WERI-Rb-1 (cell line): ENCODE measurements at regions not wholly inside any gene's neighbourhood (a gene's known extent, or its start where the extent isn't known, plus 50 kb on each side); places are given as distances from the start of the nearest gene placed in this dataset.

Experiments
- DNase-seq: peaks from one replicate; pipeline ENCODE4 v3.0.0-alpha.2; 2020
- H3K27ac ChIP-seq: fragments of 250-450 bp; sonication (Bioruptor Pico); 2 replicates; pipeline ENCODE4 v1.5.1; 2020; ENCODE audit warnings: mild to moderate bottlenecking, moderate library complexity
- H3K27me3 ChIP-seq: fragments of 250-450 bp; sonication (Bioruptor Pico); 2 replicates; pipeline ENCODE4 v1.5.1; 2021; ENCODE audit warnings: mild to moderate bottlenecking, low read depth, moderate library complexity; ENCODE audit not compliant: insufficient read depth, severe bottlenecking
- H3K36me3 ChIP-seq: fragments of 250-450 bp; sonication (Bioruptor Pico); 2 replicates; pipeline ENCODE4 v1.5.1; 2020; ENCODE audit warnings: mild to moderate bottlenecking, moderate library complexity
- H3K4me3 ChIP-seq: 2 replicates; pipeline ENCODE4 v1.5.1; 2011; ENCODE audit warnings: low read depth, mild to moderate bottlenecking, control low read depth, low read length
- H3K9me3 ChIP-seq: fragments of 250-450 bp; sonication (Bioruptor Pico); 2 replicates; pipeline ENCODE4 v1.5.1; 2021; ENCODE audit warnings: mild to moderate bottlenecking, moderate library complexity; ENCODE audit not compliant: severe bottlenecking
- CTCF ChIP-seq: IDR thresholded peaks from 2 replicates; pipeline ENCODE4 v1.5.1; 2011; ENCODE audit warnings: low read depth, mild to moderate bottlenecking, control low read depth, inconsistent platforms, low read length

- Histone ChIP-seq H3K9me3 (no peaks in the 10 kb centered on the region), H3K4me3 (no peak overlapping the region), H3K36me3 (no peaks in the 10 kb centered on the region), H3K27me3 (no peaks in the 10 kb centered on the region), H3K27ac (no peak overlapping the region)
- no peak for DNase-seq
- no peak for TF ChIP-seq CTCF
Observed at GRCh38 chr6:141475259-141475658, 657.5 kb upstream of the GJE1 start.

GRCh38 chr6:141472162-141472928, 660.4 kb upstream of the GJE1 start:
- Histone ChIP-seq H3K4me3 (no peak overlapping the region), H3K9me3 (no peaks in the 10 kb centered on the region), H3K36me3 (no peaks in the 10 kb centered on the region), H3K27ac (no peak overlapping the region), H3K27me3 (no peaks in the 10 kb centered on the region)
- no peak for DNase-seq
- TF ChIP-seq CTCF: no peak

- DNase-seq: no peak
- no peaks in the 10 kb centered on the region for H3K9me3 ChIP-seq
- H3K4me3 ChIP-seq: no peak overlapping the region
- TF ChIP-seq CTCF: no peak
- H3K27ac ChIP-seq: no peak overlapping the region
- H3K27me3 ChIP-seq: no peaks in the 10 kb centered on the region
- H3K36me3 ChIP-seq: no peaks in the 10 kb centered on the region
Observed at GRCh38 chr6:141470810-141471209, 661.9 kb upstream of the GJE1 start.

- Histone ChIP-seq H3K4me3 (no peak overlapping the region), H3K27ac (no peak overlapping the region), H3K9me3 (no peaks in the 10 kb centered on the region), H3K27me3 (no peaks in the 10 kb centered on the region), H3K36me3 (no peaks in the 10 kb centered on the region)
- no peak for TF ChIP-seq CTCF
- no peak for DNase-seq
Observed at GRCh38 chr6:141467881-141468280, 664.8 kb upstream of the GJE1 start.

GRCh38 chr6:141467041-141467440, 665.7 kb upstream of the GJE1 start:
- Histone ChIP-seq H3K27me3 (no peaks in the 10 kb centered on the region), H3K27ac (no peak overlapping the region), H3K9me3 (no peaks in the 10 kb centered on the region), H3K36me3 (no peaks in the 10 kb centered on the region), H3K4me3 (no peak overlapping the region)
- TF ChIP-seq CTCF: no peak
- no peak for DNase-seq

GRCh38 chr6:141464896-141465295, 667.8 kb upstream of the GJE1 start:
- no peak for TF ChIP-seq CTCF
- Histone ChIP-seq H3K27me3 (no peaks in the 10 kb centered on the region), H3K27ac (no peak overlapping the region), H3K4me3 (no peak overlapping the region), H3K36me3 (no peaks in the 10 kb centered on the region), H3K9me3 (no peaks in the 10 kb centered on the region)
- DNase-seq: no peak
